H1 (cell line): ENCODE measurements at regions not wholly inside any gene's neighbourhood (a gene's known extent, or its start where the extent isn't known, plus 50 kb on each side); places are given as distances from the start of the nearest gene placed in this dataset.

ENCODE experiments used
- NANOG ChIP-seq: IDR thresholded peaks from 2 replicates; pipeline ENCODE4 v1.6.1; 2011; ENCODE audit warnings: low read length, low read depth, mild to moderate bottlenecking, inconsistent platforms; ENCODE audit not compliant: insufficient read depth, poor library complexity, severe bottlenecking

GRCh38 chr14:100011628-100012325 is 53.4 kb upstream of the EVL start (continued):
- TF ChIP-seq NANOG: no peak
